NCI-H187 treated with DMSO at 0.1 percent for 48 hours (cell line): ENCODE measurements at regions not wholly inside any gene's neighbourhood (a gene's known extent, or its start where the extent isn't known, plus 50 kb on each side); places are given as distances from the start of the nearest gene placed in this dataset.
"Not testable (repeated sequence)": the region's sequence is repeated elsewhere in the genome, so short reads cannot be mapped to it uniquely, and the experiment has no call there.

Experiments used
- DNase-seq: peaks from one replicate; lab custom pipeline; 2025; lab: John Stamatoyannopoulos, UW

DNA sequence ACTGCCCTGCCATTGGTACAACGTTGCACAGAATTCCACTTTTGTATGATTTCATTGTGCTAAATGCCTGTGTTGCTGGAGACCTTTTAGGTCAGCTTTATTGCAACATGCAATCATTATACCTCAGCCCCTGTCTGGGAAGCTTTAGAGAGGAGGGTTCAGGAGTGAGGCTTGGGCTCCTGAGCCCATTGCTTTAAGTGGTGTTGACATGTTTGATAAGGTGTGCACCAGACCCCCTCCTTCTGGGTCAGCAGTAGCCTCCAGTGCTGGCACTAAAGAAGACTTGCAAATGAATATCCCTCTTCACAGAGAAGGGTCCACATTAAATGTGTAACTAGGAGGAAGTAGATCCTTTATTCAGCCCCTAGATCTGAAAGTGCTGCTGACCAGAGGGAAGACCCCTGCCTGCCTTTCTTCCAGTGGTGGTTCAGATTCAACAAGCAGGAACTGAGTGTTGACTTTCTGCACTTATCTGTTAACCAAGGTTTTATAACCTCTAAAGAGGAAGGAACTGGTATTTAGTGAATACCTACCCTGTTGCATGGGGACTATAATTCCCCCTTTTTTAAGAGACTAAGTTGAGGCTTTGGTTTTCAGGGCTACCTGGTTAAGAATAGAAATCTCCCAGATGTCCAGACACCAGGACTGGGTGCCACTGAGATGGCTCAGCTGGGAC lies 369.4 kb upstream of the IGFBP3 start:
- DNase-seq = no peak

DNA sequence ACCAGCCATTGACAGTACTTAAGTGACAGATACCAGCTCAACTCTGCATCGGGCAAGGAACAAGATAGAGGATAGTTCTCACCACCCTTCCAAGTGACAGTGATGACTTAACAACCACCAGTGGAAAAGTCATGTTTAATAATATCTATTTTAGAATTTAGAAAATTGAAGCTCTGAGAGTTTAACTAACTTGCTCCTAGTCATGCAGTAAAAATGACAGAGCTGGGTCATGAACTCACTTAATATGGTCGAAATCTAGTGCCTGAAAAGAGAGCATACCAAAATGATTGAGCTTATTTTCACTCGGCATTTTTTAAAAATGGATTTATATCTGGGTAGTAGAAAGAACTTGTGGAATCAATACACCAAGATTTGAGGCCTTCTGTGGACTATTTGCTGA lies 367.8 kb upstream of the IGFBP3 start:
- no peak for DNase-seq

DNA sequence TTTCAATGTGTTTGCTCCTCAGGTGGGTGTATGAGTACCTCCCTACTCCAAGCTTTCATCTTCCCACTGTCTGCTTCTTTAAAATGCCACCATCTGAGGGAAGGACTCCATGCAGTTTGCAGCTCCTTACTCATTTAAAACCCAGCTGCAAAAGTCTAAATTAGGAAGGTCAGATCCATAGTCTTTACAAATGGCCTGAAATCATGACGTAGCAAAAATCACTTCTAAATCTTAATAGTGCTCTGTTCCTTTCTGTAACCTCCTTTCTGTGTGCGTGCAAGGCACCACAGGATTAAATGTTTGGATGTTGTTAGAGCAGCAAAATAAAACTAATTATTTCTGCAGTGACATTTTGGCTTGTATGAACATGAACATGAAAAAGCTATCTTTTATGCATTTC lies 366.9 kb upstream of the IGFBP3 start:
- no peak for DNase-seq

DNA sequence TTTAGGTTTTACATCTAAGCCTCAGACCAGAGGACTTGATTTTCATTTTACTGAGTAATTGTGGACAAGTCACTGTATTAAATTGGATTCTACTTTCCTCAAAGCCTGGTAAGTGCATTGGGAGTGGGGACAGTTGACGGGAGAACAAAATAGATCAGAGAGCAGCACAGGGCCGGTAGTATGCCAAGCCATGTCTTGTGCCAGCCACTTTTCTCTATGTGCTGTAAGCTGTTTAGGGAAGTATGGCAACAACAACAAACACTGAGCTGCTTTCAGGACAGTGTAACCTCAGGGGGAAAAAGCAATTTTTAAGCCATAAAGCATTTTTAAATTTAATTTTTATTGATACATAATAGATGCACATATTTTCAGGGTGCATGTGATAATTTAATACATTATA lies 365.9 kb upstream of the IGFBP3 start:
- DNase-seq = no peak

DNA sequence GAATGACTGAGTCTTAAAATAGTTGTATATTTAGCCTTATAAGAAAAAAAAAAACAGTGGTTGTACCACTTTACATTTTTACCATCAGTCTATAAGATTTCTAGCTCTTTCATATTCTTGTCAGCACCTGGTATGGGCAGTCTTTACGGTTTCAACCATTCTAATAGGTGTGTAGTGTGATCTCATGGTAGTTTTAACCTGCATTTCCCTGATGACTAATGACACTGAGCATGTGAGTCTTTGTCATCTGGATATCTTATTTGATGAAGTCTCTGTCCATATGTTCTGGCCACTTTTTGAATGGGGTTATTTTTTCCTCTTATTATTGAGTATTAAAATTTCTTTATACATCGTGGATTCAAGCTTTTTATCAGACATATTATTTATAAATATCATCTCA lies 365.3 kb upstream of the IGFBP3 start:
- DNase-seq = no peak

DNA sequence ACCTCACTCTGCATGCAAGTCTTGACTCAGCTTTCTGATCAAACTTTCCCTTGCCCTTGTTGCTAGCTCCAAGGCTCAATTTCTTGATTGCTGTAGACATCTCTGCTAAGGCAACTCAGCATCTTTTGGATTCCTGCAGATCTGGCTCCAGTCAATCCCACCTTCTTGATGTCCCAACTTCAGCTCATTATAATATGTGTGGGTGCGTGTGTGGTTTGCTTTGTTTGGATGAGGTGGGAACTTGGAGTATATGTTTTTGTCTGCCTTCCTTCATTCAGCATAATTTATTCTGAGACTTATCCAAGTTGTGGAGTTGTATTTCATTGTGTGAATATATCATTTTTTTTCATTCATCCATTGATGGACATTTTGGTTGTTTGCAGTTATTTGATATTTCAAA lies 364.8 kb upstream of the IGFBP3 start:
- DNase-seq = no peak

DNA sequence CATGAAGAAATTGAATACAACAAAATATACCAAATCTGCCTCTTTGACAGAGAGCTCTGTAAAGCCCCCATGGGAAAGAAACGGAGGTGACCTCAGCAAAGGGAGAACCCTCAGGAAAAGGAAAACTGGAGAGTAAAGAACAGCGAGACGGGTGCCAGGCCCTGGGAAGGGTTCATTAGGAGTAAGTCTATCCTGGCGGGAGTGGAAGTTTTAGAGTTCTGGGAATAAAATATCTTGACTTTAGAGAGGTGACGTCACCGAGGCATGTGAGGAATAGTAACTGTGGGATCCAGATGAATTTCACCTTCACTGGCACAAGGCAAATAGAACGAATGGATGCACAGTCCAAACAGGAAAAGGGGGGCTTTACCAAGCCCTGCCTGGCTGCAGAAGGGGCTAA lies 362.8 kb upstream of the IGFBP3 start:
- DNase-seq = no peak

DNA sequence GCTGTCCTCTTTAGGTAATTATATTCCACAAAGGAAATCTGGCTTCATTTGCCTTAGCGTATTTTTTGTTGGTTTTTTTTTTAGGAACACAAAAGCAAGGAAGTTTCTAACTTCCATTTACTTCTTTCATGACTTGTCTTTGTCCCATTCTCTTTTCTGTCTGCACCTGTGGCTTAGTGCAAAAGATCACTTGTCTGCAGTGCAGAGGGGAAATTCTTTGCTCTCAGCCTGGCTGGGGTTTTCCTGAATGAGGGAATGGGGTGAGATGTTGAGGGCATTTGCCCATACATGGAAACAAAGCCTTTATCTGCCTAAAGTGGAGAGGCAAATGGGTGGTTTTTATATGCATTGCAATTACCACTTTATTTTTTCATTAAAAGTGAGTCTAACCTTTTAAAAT lies 361.1 kb upstream of the IGFBP3 start:
- no peak for DNase-seq

DNA sequence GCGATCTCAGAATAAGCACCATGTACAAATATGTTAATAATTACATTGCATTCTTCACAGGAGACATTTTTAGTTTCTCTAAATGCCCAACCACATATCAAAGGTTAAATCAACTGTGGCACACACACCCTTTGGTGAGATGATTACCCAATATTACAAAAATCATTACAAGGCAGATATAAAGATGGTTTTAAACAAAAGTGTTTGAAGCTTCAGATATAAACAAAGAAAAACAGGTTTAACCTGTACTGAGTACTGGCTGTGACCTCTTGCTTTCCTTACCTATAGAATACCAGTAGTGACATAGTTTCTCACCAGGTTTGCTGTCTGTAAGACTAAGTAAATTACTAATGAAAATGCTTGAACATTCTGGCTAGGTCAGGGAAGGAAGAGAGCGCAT lies 360.0 kb upstream of the IGFBP3 start:
- no peak for DNase-seq

DNA sequence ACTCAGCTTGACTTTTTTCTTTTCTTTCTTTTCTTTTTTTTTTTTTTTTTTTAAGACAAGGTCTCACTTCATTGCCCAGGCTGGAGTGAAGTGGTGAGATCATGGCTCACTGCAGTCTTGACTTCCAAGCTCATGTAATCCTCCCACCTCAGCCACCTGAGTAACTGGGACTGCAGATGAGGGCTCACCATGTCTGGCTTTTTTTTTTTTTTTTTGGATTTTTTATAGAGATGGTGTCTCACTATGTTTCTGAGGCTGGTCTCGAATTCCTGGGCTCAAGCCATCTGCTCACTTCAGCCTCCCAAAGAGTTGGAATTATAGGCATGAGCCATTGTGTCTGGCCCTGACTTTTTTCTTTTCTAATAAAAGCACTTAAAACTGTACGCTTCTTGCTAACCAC lies 358.2 kb upstream of the IGFBP3 start:
- DNase-seq = no peak

DNA sequence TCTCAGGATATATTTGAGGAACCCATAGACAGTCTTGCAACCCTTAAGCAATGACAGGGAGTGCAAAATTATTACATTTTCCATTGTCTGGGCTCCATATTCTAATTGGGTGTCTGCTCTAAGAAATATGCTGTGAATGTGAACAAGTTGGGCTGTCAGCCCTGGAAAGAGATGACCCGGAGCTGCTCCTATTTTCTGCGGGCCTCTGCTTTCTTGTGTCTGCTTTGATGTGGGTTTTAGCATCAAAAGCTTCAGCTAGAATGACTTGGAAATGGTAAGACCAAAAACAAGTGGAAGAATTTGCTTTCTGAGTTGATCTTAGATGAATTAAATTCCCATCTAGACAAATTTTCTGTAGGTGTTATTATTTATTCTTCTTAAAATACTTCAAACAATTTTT lies 343.6 kb upstream of the IGFBP3 start:
- DNase-seq = no peak

DNA sequence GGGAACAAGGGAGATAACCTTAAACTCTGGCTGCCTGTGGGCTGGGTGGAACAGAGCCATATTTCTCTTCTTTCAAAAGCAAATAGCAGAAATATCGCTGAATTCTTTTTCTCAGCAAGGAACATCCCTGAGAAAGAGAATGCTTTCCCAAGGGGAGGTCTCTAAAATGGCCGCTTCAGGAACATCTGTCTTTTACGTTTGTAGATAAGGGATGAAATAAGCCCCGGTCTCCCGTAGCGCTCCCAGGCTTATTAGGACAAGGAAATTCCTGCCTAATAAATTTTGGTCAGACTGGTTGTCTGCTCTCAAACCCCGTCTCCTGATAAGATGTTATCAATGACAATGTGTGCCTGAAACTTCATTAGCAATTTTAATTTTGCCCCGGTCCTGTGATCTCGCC lies 340.6 kb upstream of the IGFBP3 start:
- not testable (repeated sequence) for DNase-seq

DNA sequence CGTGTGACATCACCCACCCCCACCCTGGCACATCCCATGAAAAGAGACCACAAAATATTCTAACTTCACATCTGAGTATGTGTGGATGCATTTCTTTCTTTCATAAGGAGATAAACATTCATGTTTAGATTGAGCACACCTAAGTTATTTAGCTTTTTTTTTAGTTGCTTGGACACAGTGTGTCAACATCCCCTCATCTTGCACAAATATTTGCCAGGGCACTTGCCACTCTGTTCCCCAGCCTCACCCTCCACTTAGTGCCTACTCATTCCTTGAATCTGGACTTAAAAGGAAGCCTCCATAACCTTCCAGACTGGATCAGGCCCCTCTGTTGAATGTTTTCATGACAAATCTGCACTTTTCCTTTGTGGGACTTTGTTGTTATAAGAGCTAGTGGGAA lies 338.9 kb upstream of the IGFBP3 start:
- DNase-seq = no peak

DNA sequence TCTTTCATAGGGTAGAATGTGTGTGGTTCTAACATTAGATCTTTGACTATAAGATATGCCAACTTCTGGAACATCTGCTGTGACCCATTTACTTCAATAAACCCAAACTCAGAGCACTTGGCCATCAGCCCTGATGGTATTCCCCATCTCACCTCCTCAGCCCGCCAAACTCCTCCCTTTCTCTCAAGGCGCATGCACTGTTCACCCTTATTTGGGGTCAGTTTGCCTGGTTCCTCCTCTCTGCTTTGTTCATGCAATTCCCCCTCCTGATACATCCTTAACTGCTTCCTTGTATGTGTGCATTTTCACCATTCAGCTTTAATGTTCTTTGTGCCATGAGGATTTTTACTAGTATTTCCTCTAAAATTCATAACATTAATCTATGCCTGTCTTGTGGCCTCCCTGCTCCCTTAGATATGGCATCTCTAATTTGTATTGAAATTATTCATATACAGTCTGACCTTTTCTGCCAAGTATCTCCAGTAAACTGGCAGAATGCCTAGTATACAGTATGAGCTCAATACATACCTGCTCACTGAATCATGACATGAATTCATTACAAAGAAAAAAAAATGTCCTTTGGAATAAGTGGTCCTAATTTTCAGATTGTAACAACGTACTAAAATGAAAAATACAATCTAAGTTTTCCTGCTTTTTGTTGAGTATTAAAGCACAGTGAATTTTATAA lies 336.8 kb upstream of the IGFBP3 start:
- DNase-seq = no peak

DNA sequence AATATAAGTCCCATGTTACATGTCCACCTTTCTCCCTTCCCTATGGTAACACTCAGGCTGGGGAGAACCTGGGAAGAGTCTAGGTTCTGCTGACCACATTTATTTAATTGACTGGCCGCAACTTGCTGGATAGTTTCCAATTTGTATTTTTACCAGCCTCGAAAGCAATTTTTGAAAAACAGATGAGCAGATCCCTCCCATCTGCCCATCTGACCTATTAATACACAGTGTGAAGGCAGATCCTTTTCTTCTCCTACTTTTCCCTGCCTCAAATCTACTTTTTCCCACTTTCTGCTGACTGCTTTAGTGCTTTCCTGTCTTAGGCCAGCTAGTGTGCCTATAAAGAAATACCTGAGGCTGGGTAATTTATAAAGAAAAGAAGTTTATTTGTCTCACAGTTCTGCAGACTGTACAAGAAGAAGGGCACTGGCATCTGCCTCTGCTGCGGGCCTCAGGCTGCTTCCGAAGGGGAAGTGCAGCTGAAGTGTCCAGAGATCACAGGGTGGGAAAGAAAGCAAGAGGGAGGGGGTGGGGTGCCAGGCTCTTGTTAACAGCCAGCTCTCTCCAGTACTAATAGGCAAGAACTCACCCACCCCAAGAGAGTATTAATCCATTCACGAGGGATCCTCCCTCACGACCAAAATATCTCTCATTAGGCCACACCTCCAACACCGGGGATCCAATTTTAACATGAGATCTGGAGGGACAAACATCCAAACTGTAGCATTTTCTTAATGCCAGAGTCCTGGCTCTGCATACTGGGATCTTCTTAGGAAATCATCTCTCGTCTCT lies 336.0 kb upstream of the IGFBP3 start:
- no peak for DNase-seq

DNA sequence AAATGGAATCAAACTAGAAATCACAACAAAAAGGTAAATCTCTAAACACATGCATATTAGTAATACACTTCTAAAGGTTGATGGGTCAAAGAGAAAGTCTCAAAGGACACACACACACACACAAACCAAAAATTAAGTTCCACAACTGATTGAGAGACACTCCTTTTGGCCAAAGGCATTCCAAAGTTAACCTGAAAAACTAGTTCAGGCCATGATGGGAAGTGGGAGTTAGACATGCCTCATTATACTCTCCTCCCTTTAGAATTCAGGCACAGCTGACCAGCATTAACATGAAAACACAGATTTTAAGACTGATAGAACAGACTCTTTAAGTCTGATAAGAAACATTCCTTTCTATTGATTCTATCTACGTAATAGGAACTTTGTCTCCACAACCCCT lies 332.4 kb upstream of the IGFBP3 start:
- DNase-seq = no peak

DNA sequence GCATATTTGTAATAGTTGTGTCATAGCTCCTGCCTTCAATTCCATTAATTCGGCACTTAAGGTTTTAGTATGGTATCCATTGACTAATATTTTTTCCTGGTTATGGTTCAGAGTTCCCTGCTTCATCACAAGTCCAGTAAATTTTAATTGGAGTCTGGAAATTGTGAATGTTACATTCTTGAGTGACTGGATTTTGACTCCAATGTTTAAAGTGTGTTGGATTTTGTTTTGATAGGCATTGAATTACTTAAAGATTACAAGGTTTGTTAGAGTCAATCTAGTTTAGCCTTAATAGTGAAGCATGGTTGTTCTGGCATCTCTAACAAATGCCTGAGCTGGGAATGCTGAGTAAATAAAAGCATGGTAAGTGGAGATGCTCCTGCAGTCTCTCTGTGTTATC lies 326.6 kb upstream of the IGFBP3 start:
- DNase-seq = no peak

DNA sequence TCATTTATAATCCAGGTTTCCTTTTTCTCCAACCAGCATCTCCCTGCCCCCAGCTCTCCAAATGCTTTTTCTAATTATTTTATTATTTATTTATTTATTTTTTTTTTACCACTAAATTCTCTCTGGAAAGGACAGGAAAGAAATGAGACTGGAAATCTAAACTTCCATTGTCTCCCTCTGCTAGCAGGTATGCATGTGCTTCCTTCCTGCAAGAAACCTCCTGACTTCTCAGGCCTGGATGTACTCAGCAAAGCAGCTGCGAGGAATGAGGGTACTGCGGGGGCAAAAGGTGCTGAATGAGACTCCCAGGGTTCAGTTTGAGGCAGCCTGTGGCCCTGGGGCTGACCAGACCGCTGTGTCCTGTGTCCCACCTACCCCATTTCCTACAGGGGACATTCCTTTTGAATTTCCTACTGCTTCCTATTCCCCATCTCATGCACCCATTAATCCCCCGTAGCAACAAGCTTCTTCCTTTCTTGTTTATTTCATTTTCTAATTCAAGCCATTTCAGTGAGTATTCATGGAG lies 324.6 kb upstream of the IGFBP3 start:
- no peak for DNase-seq

DNA sequence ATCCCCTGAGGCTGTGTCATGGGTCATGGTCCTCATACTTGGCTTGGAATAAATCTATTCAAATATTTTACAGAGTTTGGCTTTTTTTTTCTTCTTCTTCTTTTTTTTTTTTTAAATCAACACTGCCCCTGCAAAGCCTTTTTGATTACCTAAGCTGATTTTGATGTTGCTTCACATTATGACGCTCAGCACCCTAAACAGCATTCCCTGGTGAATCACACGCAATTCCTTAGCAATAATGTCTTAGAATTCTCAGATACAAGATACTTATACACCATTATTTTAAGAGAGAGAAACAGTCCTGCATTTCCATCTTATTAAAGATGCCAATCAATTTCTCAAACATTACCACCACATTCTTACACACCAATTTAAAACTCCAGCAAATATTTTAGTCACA lies 323.7 kb upstream of the IGFBP3 start:
- DNase-seq = no peak

DNA sequence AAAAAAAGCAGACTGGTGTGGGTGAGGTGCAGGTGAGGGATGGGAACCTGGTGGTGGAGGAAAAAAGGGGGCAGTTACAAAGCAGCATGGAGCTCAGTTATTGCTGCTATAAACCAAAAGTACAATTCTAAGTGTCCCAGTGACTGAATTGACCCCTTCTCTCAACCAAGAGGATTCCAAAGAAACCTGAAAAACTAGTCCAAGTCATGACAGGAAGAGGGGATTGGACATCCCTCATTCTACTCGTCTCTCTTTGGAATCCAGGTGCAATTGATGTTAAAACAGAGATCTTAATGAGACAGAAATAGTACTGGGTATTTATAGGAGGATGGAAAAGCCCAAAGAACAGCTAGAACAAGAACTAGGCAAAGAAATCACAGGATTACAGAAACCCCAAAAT lies 322.3 kb upstream of the IGFBP3 start:
- DNase-seq = no peak

DNA sequence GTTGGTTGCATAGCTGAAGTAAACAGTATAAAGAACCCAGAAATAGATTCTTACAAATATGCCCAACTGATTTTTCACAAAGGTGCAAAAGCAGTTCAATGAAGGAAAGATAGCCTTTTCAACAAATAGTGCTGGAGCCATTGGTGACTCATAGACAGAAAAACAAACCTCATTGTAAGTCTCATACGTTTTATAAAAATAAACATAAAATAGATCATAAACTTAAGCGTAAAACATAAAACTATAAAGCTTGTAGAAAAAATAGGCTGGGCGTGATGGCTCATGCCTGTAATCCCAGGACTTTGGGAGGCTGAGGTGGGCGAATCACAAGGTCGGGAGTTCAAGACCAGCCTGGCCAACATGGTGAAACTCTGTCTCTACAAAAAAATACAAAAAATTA lies 318.8 kb upstream of the IGFBP3 start:
- no peak for DNase-seq

DNA sequence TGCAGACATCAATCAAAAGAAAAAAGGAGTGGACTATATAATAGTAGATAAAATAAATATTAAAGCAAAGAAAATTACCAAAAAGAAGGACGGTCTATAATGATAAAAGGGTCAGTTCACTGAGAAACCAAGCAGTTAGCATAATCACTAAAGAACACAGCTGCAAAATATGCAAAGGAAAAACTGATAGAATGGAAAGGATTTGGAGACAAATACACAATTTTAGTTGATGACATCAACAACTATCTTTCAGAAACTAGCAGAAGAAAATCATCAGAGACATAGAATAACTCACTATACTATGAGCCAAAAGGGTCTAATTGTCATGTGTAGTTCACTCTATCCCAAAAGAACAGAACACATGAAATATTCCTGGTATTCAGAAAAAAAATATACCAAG lies 316.4 kb upstream of the IGFBP3 start:
- DNase-seq = no peak
